Astrocyte (in vitro differentiated cells and primary cell): ENCODE measurements at regions not wholly inside any gene's neighbourhood (a gene's known extent, or its start where the extent isn't known, plus 50 kb on each side); places are given as distances from the start of the nearest gene placed in this dataset.

Source experiments
- DNase-seq: peaks from one replicate; pipeline ENCODE4 v3.0.0-alpha.2; 2010; ENCODE audit warnings: low read depth
- FAIRE-seq: peaks from 2 replicates; lab custom pipeline; 2011; peaks lifted over from hg19 to GRCh38; lab: Jason Lieb, UNC
- H2AFZ ChIP-seq: 2 replicates; pipeline ENCODE4 v1.6.0; 2012; ENCODE audit warnings: low read depth, low read length, inconsistent platforms
- H3K27ac ChIP-seq: 2 replicates; pipeline ENCODE4 v1.5.1; 2011; ENCODE audit warnings: low read depth, low read length, inconsistent platforms
- H3K27me3 ChIP-seq: 2 replicates; pipeline ENCODE4 v1.6.0; 2011; ENCODE audit warnings: low read length, inconsistent platforms; ENCODE audit not compliant: insufficient read depth
- H3K36me3 ChIP-seq: 2 replicates; pipeline ENCODE4 v1.5.1; 2011; ENCODE audit warnings: low read length, inconsistent platforms; ENCODE audit not compliant: insufficient read depth
- H3K4me1 ChIP-seq: 2 replicates; pipeline ENCODE4 v1.5.1; 2011; ENCODE audit warnings: low read length, inconsistent platforms; ENCODE audit not compliant: insufficient read depth
- H3K4me2 ChIP-seq: 2 replicates; pipeline ENCODE4 v1.6.0; 2012; ENCODE audit warnings: low read length, inconsistent platforms
- H3K4me3 ChIP-seq: 2 replicates; pipeline ENCODE4 v1.5.1; 2011; ENCODE audit warnings: low read depth, mild to moderate bottlenecking, low read length, inconsistent platforms; ENCODE audit not compliant: insufficient read depth
- H3K79me2 ChIP-seq: 2 replicates; pipeline ENCODE4 v1.6.0; 2012; ENCODE audit warnings: mild to moderate bottlenecking, low read length, inconsistent platforms; ENCODE audit not compliant: insufficient read depth
- H3K9ac ChIP-seq: 2 replicates; pipeline ENCODE4 v1.6.0; 2012; ENCODE audit warnings: mild to moderate bottlenecking, low read length, inconsistent platforms
- H3K9me3 ChIP-seq: 2 replicates; pipeline ENCODE4 v1.5.1; 2012; ENCODE audit warnings: low read depth, mild to moderate bottlenecking, low read length, inconsistent platforms; ENCODE audit not compliant: insufficient read depth
- H4K20me1 ChIP-seq: 2 replicates; pipeline ENCODE4 v1.6.0; 2012; ENCODE audit warnings: low read length, inconsistent platforms; ENCODE audit not compliant: insufficient read depth
- H3K27ac Mint-ChIP-seq: one replicate; pipeline ENCODE4 v1.8.0; 2021; ENCODE audit warnings: mild to moderate bottlenecking, mixed read lengths; ENCODE audit not compliant: unreplicated experiment
- H3K27me3 Mint-ChIP-seq: one replicate; pipeline ENCODE4 v1.8.0; 2021; ENCODE audit warnings: low read depth, mixed read lengths; ENCODE audit not compliant: unreplicated experiment
- H3K36me3 Mint-ChIP-seq: one replicate; pipeline ENCODE4 v1.8.0; 2021; ENCODE audit warnings: low read depth, mixed read lengths; ENCODE audit not compliant: unreplicated experiment
- H3K4me1 Mint-ChIP-seq: one replicate; pipeline ENCODE4 v1.8.0; 2021; ENCODE audit warnings: low read depth, mixed read lengths; ENCODE audit not compliant: unreplicated experiment
- H3K4me3 Mint-ChIP-seq: one replicate; pipeline ENCODE4 v1.8.0; 2021; ENCODE audit warnings: mild to moderate bottlenecking, moderate library complexity, mixed read lengths; ENCODE audit not compliant: unreplicated experiment
- H3K9me3 Mint-ChIP-seq: one replicate; pipeline ENCODE4 v1.8.0; 2021; ENCODE audit warnings: mild to moderate bottlenecking, mixed read lengths; ENCODE audit not compliant: unreplicated experiment
- EZH2 ChIP-seq: IDR thresholded peaks from 2 replicates; pipeline ENCODE4 v1.6.1; 2012; ENCODE audit warnings: mild to moderate bottlenecking, low read length, inconsistent platforms; ENCODE audit not compliant: insufficient read depth
- TF ChIP-seq, protein P1 (sequence below): IDR thresholded peaks from 2 replicates; pipeline ENCODE4 v1.5.1; 2011; ENCODE audit warnings: low read depth, mild to moderate bottlenecking, inconsistent platforms, low read length, moderate library complexity; ENCODE audit not compliant: insufficient read depth

DNA sequence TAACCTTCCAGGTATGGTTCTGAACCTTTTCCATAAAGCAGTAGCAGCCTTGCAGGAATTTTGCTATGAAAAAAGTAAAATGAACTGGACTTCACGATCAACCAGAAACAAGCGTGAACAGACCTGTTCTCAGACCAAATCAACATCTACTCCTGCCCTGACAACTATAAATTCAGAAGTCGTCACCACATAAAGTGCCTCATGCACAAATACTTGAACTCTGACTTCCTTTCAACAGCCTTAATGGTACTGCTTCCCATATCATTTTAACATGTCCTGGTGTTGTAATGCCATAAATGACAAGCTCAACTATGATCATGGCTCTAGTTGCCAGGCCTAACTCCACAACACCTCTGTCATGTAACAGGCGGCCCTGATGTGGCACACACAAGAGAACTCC lies 262.4 kb downstream of the MTX2 start:
- no peaks in the 10 kb centered on the region for H3K4me1 ChIP-seq
- no peak overlapping the region for H3K4me3 Mint-ChIP-seq
- no peaks in the 10 kb centered on the region for H3K79me2 ChIP-seq
- H3K36me3 ChIP-seq: no peaks in the 10 kb centered on the region
- H3K4me3 ChIP-seq: no peak overlapping the region
- DNase-seq (no peak), FAIRE-seq (no peak)
- H3K9ac ChIP-seq: no peak overlapping the region
- no peak overlapping the region for H2AFZ ChIP-seq
- peaks cover 1% of the 10 kb centered on the region for H3K4me1 Mint-ChIP-seq
- H3K27me3 Mint-ChIP-seq: peaks cover 10% of the 10 kb centered on the region
- no peaks in the 10 kb centered on the region for H3K36me3 Mint-ChIP-seq
- H3K27me3 ChIP-seq: peaks cover 2% of the 10 kb centered on the region
- no peaks in the 10 kb centered on the region for H4K20me1 ChIP-seq
- TF ChIP-seq, protein P1, sequence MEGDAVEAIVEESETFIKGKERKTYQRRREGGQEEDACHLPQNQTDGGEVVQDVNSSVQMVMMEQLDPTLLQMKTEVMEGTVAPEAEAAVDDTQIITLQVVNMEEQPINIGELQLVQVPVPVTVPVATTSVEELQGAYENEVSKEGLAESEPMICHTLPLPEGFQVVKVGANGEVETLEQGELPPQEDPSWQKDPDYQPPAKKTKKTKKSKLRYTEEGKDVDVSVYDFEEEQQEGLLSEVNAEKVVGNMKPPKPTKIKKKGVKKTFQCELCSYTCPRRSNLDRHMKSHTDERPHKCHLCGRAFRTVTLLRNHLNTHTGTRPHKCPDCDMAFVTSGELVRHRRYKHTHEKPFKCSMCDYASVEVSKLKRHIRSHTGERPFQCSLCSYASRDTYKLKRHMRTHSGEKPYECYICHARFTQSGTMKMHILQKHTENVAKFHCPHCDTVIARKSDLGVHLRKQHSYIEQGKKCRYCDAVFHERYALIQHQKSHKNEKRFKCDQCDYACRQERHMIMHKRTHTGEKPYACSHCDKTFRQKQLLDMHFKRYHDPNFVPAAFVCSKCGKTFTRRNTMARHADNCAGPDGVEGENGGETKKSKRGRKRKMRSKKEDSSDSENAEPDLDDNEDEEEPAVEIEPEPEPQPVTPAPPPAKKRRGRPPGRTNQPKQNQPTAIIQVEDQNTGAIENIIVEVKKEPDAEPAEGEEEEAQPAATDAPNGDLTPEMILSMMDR: no peak
- no peak for TF ChIP-seq EZH2
- no peak overlapping the region for H3K4me2 ChIP-seq
- H3K9me3 ChIP-seq: no peaks in the 10 kb centered on the region
- H3K27ac Mint-ChIP-seq: no peak overlapping the region
- no peak overlapping the region for H3K27ac ChIP-seq
- no peaks in the 10 kb centered on the region for H3K9me3 Mint-ChIP-seq

DNA sequence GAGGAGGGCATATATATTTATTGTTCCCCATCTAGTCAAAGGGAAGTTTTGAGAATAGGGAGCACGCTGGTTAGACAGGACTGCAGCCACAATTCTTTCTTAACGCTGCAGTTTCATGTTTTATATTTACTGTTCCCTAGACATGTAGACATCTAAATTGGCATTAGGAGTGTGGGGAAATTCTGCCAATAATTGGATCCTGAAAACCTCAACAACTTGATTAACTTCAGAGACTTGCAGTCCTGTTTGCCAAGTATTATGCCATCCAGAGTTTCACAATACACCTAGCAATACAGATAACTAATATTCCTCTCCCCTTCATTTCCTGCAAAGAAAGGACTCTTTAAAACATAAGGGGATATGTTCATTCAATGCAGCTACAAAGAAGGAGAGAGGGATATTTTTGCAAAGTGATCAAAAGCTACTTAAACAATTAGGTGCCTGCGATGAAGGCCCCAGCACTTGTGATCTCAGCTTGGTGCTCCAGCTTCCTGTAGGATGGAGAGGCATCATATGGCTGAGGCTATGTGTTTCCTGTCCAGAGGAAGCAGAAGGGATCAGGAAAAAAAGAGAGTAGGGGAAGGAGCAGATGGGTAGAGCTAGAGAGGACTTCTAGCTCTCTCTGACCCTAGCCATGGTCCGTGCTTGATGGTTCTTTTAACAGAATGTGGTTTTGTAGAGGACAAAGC lies 264.4 kb downstream of the MTX2 start:
- Histone ChIP-seq H3K9me3 (no peaks in the 10 kb centered on the region), H3K79me2 (no peaks in the 10 kb centered on the region), H3K4me3 (no peak overlapping the region), H3K27ac (no peak overlapping the region), H3K9ac (no peak overlapping the region), H3K27me3 (no peaks in the 10 kb centered on the region), H4K20me1 (no peaks in the 10 kb centered on the region), H3K36me3 (no peaks in the 10 kb centered on the region), H3K4me2 (no peak overlapping the region), H3K4me1 (no peaks in the 10 kb centered on the region), H2AFZ (no peak overlapping the region)
- FAIRE-seq: no peak
- TF ChIP-seq, protein P1: no peak
- TF ChIP-seq EZH2: no peak
- Mint-ChIP-seq H3K4me3 (no peak overlapping the region), H3K4me1 (peaks cover 1% of the 10 kb centered on the region), H3K36me3 (no peaks in the 10 kb centered on the region), H3K27ac (no peak overlapping the region), H3K27me3 (peaks cover 10% of the 10 kb centered on the region), H3K9me3 (no peaks in the 10 kb centered on the region)
- DNase-seq: no peak

DNA sequence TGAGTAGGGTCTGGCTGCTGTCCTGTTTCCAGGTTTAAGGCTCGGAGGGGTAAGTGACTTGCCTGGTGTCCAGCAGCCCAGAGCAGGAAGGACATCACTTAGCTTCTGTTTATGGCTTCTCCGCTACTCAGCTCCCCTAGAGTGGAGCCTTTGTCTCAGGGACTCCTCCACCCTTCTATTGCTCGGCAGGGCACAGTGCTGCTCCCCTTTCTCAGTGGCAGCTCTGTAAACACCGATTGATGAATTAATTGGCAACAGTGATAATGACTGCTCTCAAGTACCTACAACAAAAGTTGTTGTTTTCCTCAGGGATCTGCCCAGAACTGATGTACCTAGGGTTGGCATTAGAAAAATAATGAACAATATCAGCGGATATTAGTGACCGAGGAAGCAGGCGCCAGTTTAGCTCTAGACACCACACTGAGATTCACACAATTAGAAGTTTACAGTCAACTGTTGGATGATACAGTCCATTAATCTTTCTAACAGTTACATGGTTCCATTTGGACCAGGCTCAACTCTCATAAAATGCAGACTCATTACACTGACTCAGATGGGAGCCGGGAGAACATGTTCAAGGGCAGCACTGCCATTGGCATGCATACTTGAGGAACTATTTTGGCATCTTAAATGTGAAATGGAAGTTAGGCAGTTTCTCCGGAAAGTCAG lies 265.7 kb downstream of the MTX2 start:
- FAIRE-seq (no peak), DNase-seq (peak; percentile 77)
- H3K4me3 Mint-ChIP-seq: no peak overlapping the region
- Histone ChIP-seq H3K9me3 (no peaks in the 10 kb centered on the region), H3K4me1 (no peaks in the 10 kb centered on the region), H3K4me3 (no peak overlapping the region), H3K27me3 (peaks cover 2% of the 10 kb centered on the region), H3K79me2 (no peaks in the 10 kb centered on the region), H2AFZ (no peak overlapping the region), H3K27ac (no peak overlapping the region), H3K36me3 (no peaks in the 10 kb centered on the region), H3K9ac (no peak overlapping the region), H4K20me1 (no peaks in the 10 kb centered on the region), H3K4me2 (peak overlapping the region; percentile 20)
- no peaks in the 10 kb centered on the region for H3K9me3 Mint-ChIP-seq
- no peaks in the 10 kb centered on the region for H3K36me3 Mint-ChIP-seq
- peaks cover 1% of the 10 kb centered on the region for H3K4me1 Mint-ChIP-seq
- no peak overlapping the region for H3K27ac Mint-ChIP-seq
- H3K27me3 Mint-ChIP-seq: peaks cover 7% of the 10 kb centered on the region
- no peak for TF ChIP-seq EZH2
- TF ChIP-seq, protein P1: no peak
